BLaER1 treated with 17β-estradiol and CSF1 and Interleukin-3, amounts not matched to agents 10 nM and 100 nM (cell line): ENCODE measurements at regions not wholly inside any gene's neighbourhood (a gene's known extent, or its start where the extent isn't known, plus 50 kb on each side); places are given as distances from the start of the nearest gene placed in this dataset.

Experiments used
- H3K27ac ChIP-seq, 11 experiments: shearing (Covaris generic); formaldehyde crosslinking; 2 replicates each; pipeline ENCODE4 v1.8.1; 2022
- H3K27me3 ChIP-seq, 11 experiments: shearing (Covaris generic); formaldehyde crosslinking; 2 replicates each; pipeline ENCODE4 v1.8.1; 2022
- H3K36me3 ChIP-seq, 11 experiments: shearing (Covaris generic); formaldehyde crosslinking; 2 replicates each; pipeline ENCODE4 v1.8.1; 2022
- H3K4me1 ChIP-seq, 10 experiments: shearing (Covaris generic); formaldehyde crosslinking; 2 replicates each; pipeline ENCODE4 v1.8.1; 2022
- H3K4me2 ChIP-seq, 11 experiments: shearing (Covaris generic); formaldehyde crosslinking; 2 replicates each; pipeline ENCODE4 v1.8.1; 2022
- H3K4me3 ChIP-seq, 10 experiments: shearing (Covaris generic); formaldehyde crosslinking; 2 replicates each; pipeline ENCODE4 v1.8.1; 2022
- H3K9ac ChIP-seq, 11 experiments: shearing (Covaris generic); formaldehyde crosslinking; 2 replicates each; pipeline ENCODE4 v1.8.1; 2022
- H3K9me3 ChIP-seq, 11 experiments: shearing (Covaris generic); formaldehyde crosslinking; replicated peaks in 1 of 11; 2 replicates each; pipeline ENCODE4 v1.8.1; 2022
- H4K20me1 ChIP-seq, 11 experiments: shearing (Covaris generic); formaldehyde crosslinking; 2 replicates each; pipeline ENCODE4 v1.8.1; 2022
- Cebpa-rat ChIP-seq, 11 experiments: shearing (Covaris generic); IDR thresholded peaks; 2 replicates each; pipeline ENCODE4 v1.8.1; 2022

- H4K20me1 ChIP-seq = no peaks in the 10 kb centered on the region
- TF ChIP-seq Cebpa-rat (IDR thresholded peaks at IDR 0.05) = no peak
- H3K27ac ChIP-seq = no peak overlapping the region
- H3K4me1 ChIP-seq = no peaks in the 10 kb centered on the region
- no peak overlapping the region for H3K9ac ChIP-seq
- no peak overlapping the region for H3K4me3 ChIP-seq
- no peaks in the 10 kb centered on the region for H3K36me3 ChIP-seq
- H3K27me3 ChIP-seq = no peaks in the 10 kb centered on the region
- peaks cover 6 to 15% (median 11%) of the 10 kb centered on the region in 11 experiments; a peak in 17 of 22 replicates for H3K9me3 ChIP-seq
- no peak overlapping the region for H3K4me2 ChIP-seq
Observed at GRCh38 chr16:58842156-58842555, 108.0 kb upstream of the GOT2 start.

GRCh38 chr16:58837950-58838349 is 103.8 kb upstream of the GOT2 start:
- Histone ChIP-seq H3K36me3 (no peaks in the 10 kb centered on the region), H3K9ac (no peak overlapping the region), H4K20me1 (no peaks in the 10 kb centered on the region), H3K4me2 (no peak overlapping the region), H3K9me3 (peaks cover 0 to 4% (median 0%) of the 10 kb centered on the region in 11 experiments; a peak in 1 of 22 replicates), H3K27me3 (no peaks in the 10 kb centered on the region), H3K4me3 (no peak overlapping the region), H3K4me1 (peaks cover 0 to 5% (median 0%) of the 10 kb centered on the region in 10 experiments; a peak in 2 of 20 replicates), H3K27ac (no peak overlapping the region)
- TF ChIP-seq Cebpa-rat (IDR thresholded peaks at IDR 0.05) = no peak

GRCh38 chr16:58836427-58836826 is 102.3 kb upstream of the GOT2 start:
- Histone ChIP-seq H3K4me3 (no peak overlapping the region), H3K36me3 (no peaks in the 10 kb centered on the region), H4K20me1 (no peaks in the 10 kb centered on the region), H3K4me1 (peaks cover 0 to 11% (median 0%) of the 10 kb centered on the region in 10 experiments; a peak in 2 of 20 replicates), H3K27ac (no peak overlapping the region), H3K4me2 (no peak overlapping the region), H3K27me3 (no peaks in the 10 kb centered on the region), H3K9ac (no peak overlapping the region), H3K9me3 (peaks cover 0 to 4% (median 0%) of the 10 kb centered on the region in 11 experiments; a peak in 1 of 22 replicates)
- TF ChIP-seq Cebpa-rat (IDR thresholded peaks at IDR 0.05) = no peak

GRCh38 chr16:58832386-58832895 is 98.3 kb upstream of the GOT2 start:
- Histone ChIP-seq H3K27me3 (no peaks in the 10 kb centered on the region), H3K9ac (no peak overlapping the region), H3K4me1 (peaks cover 0 to 11% (median 0%) of the 10 kb centered on the region in 10 experiments; a peak in 2 of 20 replicates), H3K4me2 (no peak overlapping the region; a peak in 1 of 22 replicates), H3K36me3 (no peaks in the 10 kb centered on the region), H3K9me3 (no peaks in the 10 kb centered on the region), H3K27ac (no peak overlapping the region), H4K20me1 (no peaks in the 10 kb centered on the region), H3K4me3 (no peak overlapping the region)
- TF ChIP-seq Cebpa-rat (IDR thresholded peaks at IDR 0.05) = no peak

GRCh38 chr16:58831386-58831785 is 97.3 kb upstream of the GOT2 start:
- Histone ChIP-seq H3K4me2 (no peak overlapping the region), H3K9ac (no peak overlapping the region), H3K27me3 (no peaks in the 10 kb centered on the region), H4K20me1 (no peaks in the 10 kb centered on the region), H3K36me3 (no peaks in the 10 kb centered on the region), H3K4me1 (peaks cover 0 to 11% (median 0%) of the 10 kb centered on the region in 10 experiments; a peak in 2 of 20 replicates), H3K27ac (no peak overlapping the region), H3K4me3 (no peak overlapping the region), H3K9me3 (no peaks in the 10 kb centered on the region)
- no peak for TF ChIP-seq Cebpa-rat (IDR thresholded peaks at IDR 0.05)

- Histone ChIP-seq H3K9me3 (peaks cover under 1 to 5% (median 2%) of the 10 kb centered on the region in 11 experiments; a peak in 13 of 22 replicates), H3K27me3 (no peaks in the 10 kb centered on the region)
Observed at GRCh38 chr16:58828901-58829545, 94.9 kb upstream of the GOT2 start.

GRCh38 chr16:58824201-58824600 is 90.1 kb upstream of the GOT2 start:
- Histone ChIP-seq H3K27ac (no peak overlapping the region), H3K4me2 (no peak overlapping the region), H3K27me3 (no peaks in the 10 kb centered on the region), H3K36me3 (no peaks in the 10 kb centered on the region), H4K20me1 (no peaks in the 10 kb centered on the region), H3K9me3 (peaks cover 4 to 22% (median 17%) of the 10 kb centered on the region in 11 experiments; a peak in 18 of 22 replicates), H3K4me1 (no peaks in the 10 kb centered on the region), H3K4me3 (no peak overlapping the region), H3K9ac (no peak overlapping the region)
- TF ChIP-seq Cebpa-rat (IDR thresholded peaks at IDR 0.05) = no peak

More at GRCh38 chr16:58828901-58829545, 94.9 kb upstream of the GOT2 start:
- Histone ChIP-seq H4K20me1 (no peaks in the 10 kb centered on the region), H3K9ac (no peak overlapping the region), H3K4me2 (no peak overlapping the region), H3K36me3 (no peaks in the 10 kb centered on the region), H3K27ac (no peak overlapping the region), H3K4me1 (peaks cover 0 to 11% (median 0%) of the 10 kb centered on the region in 10 experiments; a peak in 2 of 20 replicates), H3K4me3 (no peak overlapping the region)
- no peak for TF ChIP-seq Cebpa-rat (IDR thresholded peaks at IDR 0.05)

- Histone ChIP-seq H3K27me3 (no peaks in the 10 kb centered on the region), H3K36me3 (no peaks in the 10 kb centered on the region), H3K4me1 (no peaks in the 10 kb centered on the region), H4K20me1 (no peaks in the 10 kb centered on the region), H3K4me3 (no peak overlapping the region), H3K27ac (no peak overlapping the region), H3K4me2 (no peak overlapping the region), H3K9me3 (peaks cover 4 to 22% (median 17%) of the 10 kb centered on the region in 11 experiments; a peak in 18 of 22 replicates), H3K9ac (no peak overlapping the region)
- no peak for TF ChIP-seq Cebpa-rat (IDR thresholded peaks at IDR 0.05)
Observed at GRCh38 chr16:58821886-58822285, 87.8 kb upstream of the GOT2 start.

GRCh38 chr16:58820411-58820810 is 86.3 kb upstream of the GOT2 start:
- Histone ChIP-seq H3K4me2 (no peak overlapping the region), H3K4me1 (no peaks in the 10 kb centered on the region), H3K9me3 (peaks cover 4 to 22% (median 17%) of the 10 kb centered on the region in 11 experiments; a peak in 18 of 22 replicates), H3K27me3 (no peaks in the 10 kb centered on the region), H3K4me3 (no peak overlapping the region), H4K20me1 (no peaks in the 10 kb centered on the region), H3K9ac (no peak overlapping the region), H3K36me3 (no peaks in the 10 kb centered on the region), H3K27ac (no peak overlapping the region)
- TF ChIP-seq Cebpa-rat (IDR thresholded peaks at IDR 0.05) = no peak
